Neuron (in vitro differentiated cells): ENCODE measurements at regions not wholly inside any gene's neighbourhood (a gene's known extent, or its start where the extent isn't known, plus 50 kb on each side); places are given as distances from the start of the nearest gene placed in this dataset.
A peak's percentile ranks its signal among the peaks of the same experiment; 100 is the strongest.
"Not testable (repeated sequence)": the region's sequence is repeated elsewhere in the genome, so short reads cannot be mapped to it uniquely, and the experiment has no call there.

Experiments used
- H2AFZ ChIP-seq: one replicate; pipeline ENCODE4 v1.6.1; 2013; ENCODE audit warnings: low read depth, mild to moderate bottlenecking, inconsistent platforms, low read length, moderate library complexity
- H3K27me3 ChIP-seq: one replicate; pipeline ENCODE4 v1.6.1; 2013; ENCODE audit warnings: low read length; ENCODE audit not compliant: insufficient read depth
- H3K36me3 ChIP-seq: one replicate; pipeline ENCODE4 v1.6.1; 2013; ENCODE audit warnings: low read length; ENCODE audit not compliant: insufficient read depth
- H3K4me1 ChIP-seq: one replicate; pipeline ENCODE4 v1.6.1; 2013; ENCODE audit warnings: low read length; ENCODE audit not compliant: insufficient read depth
- H3K4me3 ChIP-seq: 2 replicates; pipeline ENCODE4 v1.5.1; 2013; ENCODE audit warnings: mild to moderate bottlenecking, low read length, moderate library complexity
- H3K9me3 ChIP-seq: one replicate; pipeline ENCODE4 v1.6.1; 2013; ENCODE audit warnings: low read length

DNA sequence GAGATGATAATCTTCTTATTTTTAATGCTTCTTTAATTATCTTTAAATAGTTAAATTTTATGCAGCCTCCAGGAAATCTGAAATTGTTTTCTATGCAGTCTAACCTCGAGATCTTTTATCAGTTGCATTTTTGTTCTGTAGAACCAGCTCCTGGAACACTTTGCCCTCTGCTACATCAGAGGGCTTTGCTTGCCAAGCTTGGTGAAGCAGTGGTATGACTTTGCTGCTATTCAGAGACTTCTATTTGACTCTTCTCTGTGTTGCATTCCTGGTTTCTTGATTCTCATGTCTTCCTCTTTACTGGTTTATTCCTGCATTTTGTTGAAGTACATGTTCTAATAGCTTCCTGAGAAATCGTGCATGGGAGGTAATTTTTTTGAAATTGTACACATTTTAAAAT is 163.7 kb upstream of the TMEM229A start:
- Histone ChIP-seq H3K27me3 (no peaks in the 10 kb centered on the region), H3K36me3 (no peaks in the 10 kb centered on the region), H3K4me1 (no peaks in the 10 kb centered on the region), H3K9me3 (no peaks in the 10 kb centered on the region), H2AFZ (no peak overlapping the region), H3K4me3 (no peak overlapping the region)

DNA sequence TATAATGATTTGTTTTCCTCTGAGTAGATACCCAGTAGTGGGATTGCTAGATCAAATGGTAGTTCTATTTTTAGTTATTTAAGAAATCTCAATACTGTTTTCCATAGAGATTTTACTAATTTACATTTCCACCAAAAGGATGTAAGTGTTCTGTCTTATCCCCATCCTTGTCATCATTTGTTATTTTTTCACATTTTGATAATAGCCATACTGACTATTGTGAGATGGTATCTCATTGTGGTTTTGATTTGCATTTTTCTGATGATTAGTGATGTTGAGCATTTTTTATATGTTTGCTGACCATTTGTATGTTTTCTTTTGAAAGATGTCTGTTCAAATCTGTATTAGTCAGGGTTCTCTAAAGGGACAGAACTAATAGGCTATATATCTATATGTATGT is 160.0 kb upstream of the TMEM229A start:
- H3K9me3 ChIP-seq, result no peaks in the 10 kb centered on the region
- no peaks in the 10 kb centered on the region for H3K36me3 ChIP-seq
- H3K4me3 ChIP-seq, result no peak overlapping the region
- H2AFZ ChIP-seq, result no peak overlapping the region
- H3K4me1 ChIP-seq, result peaks cover 23% of the 10 kb centered on the region
- no peaks in the 10 kb centered on the region for H3K27me3 ChIP-seq

DNA sequence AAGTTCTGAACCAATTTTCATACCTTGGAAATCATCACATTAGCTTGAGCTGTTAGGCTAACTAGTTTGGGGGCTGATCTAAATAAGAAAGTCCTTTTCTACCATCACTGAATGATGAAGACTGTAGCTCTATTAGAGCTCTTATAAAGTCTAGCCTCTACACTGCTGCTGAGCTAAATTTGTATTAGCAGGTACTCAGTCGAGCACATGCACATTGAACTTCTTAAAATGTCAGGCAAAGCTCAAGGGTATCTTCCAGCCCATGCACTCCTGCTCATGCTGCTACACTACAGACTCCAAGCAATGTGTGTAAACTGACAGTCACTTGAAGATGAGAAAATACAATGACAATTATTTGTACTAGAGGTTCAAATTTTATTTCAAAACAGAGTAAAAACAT is 158.8 kb upstream of the TMEM229A start:
- Histone ChIP-seq H3K4me3 (no peak overlapping the region), H3K27me3 (no peaks in the 10 kb centered on the region), H3K4me1 (peaks cover 23% of the 10 kb centered on the region), H2AFZ (no peak overlapping the region), H3K36me3 (no peaks in the 10 kb centered on the region), H3K9me3 (no peaks in the 10 kb centered on the region)

DNA sequence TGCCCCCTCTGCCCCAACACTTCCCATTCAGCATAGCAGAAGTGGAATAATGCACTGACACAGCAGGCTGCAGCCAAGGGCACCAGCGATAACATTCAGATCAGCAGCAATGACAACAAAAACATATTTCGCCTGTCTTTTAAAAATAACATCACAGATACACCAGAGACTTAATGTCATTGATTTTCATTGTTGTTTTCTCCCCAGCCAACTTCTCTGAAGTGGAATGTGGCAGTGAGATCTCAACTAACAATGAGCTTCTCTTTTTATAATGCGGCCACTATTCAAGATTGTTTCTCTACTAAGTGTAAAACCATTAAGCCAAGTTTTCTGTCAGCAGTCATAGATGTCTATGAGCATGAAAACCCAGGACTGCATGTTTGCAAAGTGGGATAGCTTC is 158.2 kb upstream of the TMEM229A start:
- peaks cover 23% of the 10 kb centered on the region for H3K4me1 ChIP-seq
- H3K9me3 ChIP-seq, result no peaks in the 10 kb centered on the region
- H2AFZ ChIP-seq, result no peak overlapping the region
- no peaks in the 10 kb centered on the region for H3K36me3 ChIP-seq
- peak overlapping the region; percentile 13 for H3K4me3 ChIP-seq
- no peaks in the 10 kb centered on the region for H3K27me3 ChIP-seq

DNA sequence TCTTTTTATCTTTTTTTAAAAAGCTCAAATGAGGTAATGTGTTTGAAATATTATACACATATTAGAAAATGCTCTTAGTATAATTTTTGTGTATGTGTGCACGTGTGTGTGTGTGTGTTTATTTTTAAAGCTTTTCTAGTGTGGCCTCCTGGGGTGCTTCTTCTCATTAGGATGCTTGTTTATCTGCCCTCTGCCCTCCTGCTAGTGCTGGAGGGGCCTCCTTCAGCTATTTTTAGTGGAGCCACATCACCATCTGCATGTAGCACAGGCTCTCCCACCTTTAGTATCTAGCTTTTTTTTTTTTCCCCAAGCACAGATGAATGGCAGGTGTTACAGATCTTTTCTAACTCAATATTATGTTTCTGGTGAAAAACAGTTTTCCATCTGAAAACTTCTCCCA is 155.7 kb upstream of the TMEM229A start:
- Histone ChIP-seq H3K4me1 (peaks cover 23% of the 10 kb centered on the region), H2AFZ (no peak overlapping the region), H3K36me3 (no peaks in the 10 kb centered on the region), H3K4me3 (no peak overlapping the region), H3K9me3 (no peaks in the 10 kb centered on the region), H3K27me3 (no peaks in the 10 kb centered on the region)

DNA sequence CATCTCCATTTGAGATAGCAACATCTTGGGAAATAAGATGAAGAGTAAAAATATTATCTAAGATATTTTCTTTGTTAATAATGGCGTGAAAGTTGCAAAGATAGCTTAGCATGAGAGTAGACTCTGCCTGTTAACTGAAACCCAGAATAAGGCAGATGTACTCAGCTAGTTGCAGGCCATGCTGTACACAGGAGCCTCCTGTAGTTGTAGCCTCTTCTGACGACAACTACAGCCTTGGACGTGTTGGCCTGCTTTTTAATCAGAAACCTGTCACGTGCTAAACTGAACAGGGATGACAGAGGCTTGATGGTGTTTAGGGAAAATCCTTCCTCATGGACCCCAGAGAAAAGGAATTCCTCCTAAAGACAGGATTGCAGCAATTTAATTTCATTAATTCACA is 155.1 kb upstream of the TMEM229A start:
- Histone ChIP-seq H3K27me3 (no peaks in the 10 kb centered on the region), H3K4me1 (peaks cover 23% of the 10 kb centered on the region), H3K4me3 (no peak overlapping the region), H3K36me3 (no peaks in the 10 kb centered on the region), H3K9me3 (no peaks in the 10 kb centered on the region), H2AFZ (no peak overlapping the region)

DNA sequence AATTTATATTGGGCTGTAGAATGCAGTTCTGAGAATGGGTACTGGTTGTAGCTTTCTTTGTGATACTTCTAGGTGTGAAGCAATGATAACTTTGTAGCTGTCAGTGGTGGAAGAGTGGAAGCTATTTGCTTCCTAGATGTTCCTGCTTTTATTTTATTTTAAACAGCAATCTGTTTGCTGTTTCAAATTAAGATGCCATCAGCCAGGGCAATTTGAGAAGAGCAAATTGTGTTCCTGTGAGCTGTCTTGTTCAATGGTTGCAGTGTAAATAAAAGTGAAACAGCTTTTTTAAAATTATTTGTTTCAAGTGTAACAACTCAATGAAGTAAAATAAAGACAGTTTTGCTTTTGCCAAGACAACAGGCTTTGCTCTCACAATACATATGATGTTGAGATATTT is 150.8 kb upstream of the TMEM229A start:
- Histone ChIP-seq H3K27me3 (no peaks in the 10 kb centered on the region), H3K9me3 (no peaks in the 10 kb centered on the region), H2AFZ (no peak overlapping the region), H3K4me1 (peaks cover 7% of the 10 kb centered on the region), H3K4me3 (no peak overlapping the region), H3K36me3 (no peaks in the 10 kb centered on the region)

DNA sequence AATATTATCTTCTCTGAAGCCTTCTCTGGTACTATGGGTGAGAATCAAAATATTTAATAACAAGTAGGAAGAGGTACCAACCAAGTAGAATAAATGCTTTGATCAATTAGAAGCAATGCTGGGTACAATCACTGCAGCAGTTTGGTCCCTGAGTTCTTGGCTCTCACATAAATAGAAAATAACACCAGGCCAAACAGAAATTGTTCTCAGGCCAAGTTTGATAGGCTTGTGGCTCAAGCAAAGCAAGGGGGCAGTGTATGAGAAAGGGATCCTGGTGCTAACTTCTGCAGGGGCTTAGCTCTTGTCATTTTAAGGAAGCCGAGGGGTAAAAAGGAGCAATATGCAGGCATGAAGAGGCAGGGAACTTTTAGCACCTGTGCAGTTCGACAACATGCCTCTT is 146.8 kb upstream of the TMEM229A start:
- Histone ChIP-seq H3K4me3 (no peak overlapping the region), H3K27me3 (no peaks in the 10 kb centered on the region), H2AFZ (no peak overlapping the region), H3K36me3 (no peaks in the 10 kb centered on the region), H3K9me3 (no peaks in the 10 kb centered on the region), H3K4me1 (no peaks in the 10 kb centered on the region)

DNA sequence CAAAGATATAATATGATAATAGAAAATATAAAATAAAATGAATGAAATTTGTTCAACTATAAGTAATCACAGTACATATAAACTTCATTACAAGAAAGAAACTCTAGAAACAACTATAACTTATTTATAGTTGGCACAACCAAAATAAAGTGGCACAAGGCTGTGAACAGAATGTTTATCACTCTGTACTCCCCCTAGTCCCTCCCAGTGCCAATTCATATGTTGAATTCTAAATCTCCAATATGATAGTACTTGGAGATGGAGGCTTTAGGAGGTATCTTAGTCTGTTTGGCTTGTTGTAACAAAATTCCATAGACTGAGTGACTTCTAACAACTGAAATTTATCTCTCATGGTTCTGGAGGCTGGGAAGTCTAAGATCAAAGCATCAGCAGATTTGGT is 145.0 kb upstream of the TMEM229A start:
- Histone ChIP-seq H3K36me3 (no peaks in the 10 kb centered on the region), H3K9me3 (no peaks in the 10 kb centered on the region), H3K4me3 (no peak overlapping the region), H3K27me3 (no peaks in the 10 kb centered on the region), H2AFZ (no peak overlapping the region), H3K4me1 (no peaks in the 10 kb centered on the region)

DNA sequence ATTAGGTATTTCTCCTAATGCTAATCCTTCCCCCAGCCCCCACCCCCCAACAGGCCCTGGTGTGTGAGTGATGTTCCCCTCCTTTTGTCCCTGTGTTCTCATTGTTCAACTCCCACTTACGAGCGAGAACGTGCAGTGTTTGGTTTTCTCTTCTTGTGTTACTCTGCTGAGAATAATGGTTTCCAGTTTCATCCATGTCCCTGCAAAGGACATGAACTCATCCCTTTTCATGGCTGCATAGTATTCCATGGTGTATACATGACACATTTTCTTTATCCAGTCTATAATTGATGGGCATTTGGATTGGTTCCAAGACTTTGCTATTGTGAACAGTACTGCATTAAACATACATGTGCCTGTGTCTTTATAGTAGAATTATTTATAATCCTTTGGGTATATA is 138.9 kb upstream of the TMEM229A start:
- H2AFZ ChIP-seq, H3K36me3 ChIP-seq, H3K9me3 ChIP-seq, H3K27me3 ChIP-seq, H3K4me1 ChIP-seq, H3K4me3 ChIP-seq: not testable (repeated sequence)

DNA sequence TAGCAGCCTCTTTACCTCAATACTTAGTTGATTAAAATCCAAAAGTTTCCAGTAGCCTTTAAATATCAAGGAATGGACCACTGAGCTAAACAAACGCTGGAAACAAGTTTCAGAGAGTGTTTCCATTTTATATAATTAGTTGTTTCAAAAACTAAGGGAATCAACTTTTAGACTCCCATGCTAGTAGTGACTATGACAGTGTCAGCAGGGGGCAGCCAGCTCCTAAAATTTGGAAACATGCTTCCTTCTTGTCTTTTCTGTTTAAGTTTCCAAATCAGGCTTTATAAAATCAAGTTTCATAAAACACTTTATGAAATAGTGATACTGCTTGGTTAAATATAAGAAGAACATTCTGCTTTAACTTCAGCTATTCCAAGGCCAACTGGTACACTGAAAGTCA is 138.2 kb upstream of the TMEM229A start:
- Histone ChIP-seq H3K9me3 (no peaks in the 10 kb centered on the region), H3K27me3 (no peaks in the 10 kb centered on the region), H3K4me3 (no peak overlapping the region), H2AFZ (no peak overlapping the region), H3K36me3 (no peaks in the 10 kb centered on the region), H3K4me1 (no peaks in the 10 kb centered on the region)

DNA sequence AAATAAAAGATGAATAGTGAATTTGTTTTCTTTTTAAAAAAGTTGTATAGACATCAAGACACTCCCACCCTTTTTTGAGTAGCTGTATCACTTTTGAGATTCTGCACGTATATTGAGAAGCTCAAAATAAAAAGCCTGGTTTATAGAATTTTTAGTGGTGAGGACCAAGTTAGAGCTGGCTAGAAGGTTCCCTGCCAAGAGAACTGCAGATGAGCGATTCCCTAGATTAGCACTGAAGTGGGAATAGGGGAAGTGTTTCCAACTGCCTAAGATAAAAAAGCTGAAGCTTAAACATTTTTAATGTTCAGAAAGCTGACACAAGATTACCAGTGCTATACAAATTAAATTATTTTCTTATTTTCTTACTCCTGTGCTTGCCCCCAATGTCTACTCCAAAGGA is 135.7 kb upstream of the TMEM229A start:
- H2AFZ ChIP-seq, result no peak overlapping the region
- no peak overlapping the region for H3K4me3 ChIP-seq
- no peaks in the 10 kb centered on the region for H3K27me3 ChIP-seq
- H3K4me1 ChIP-seq, result peaks cover 2% of the 10 kb centered on the region
- H3K9me3 ChIP-seq, result no peaks in the 10 kb centered on the region
- no peaks in the 10 kb centered on the region for H3K36me3 ChIP-seq

DNA sequence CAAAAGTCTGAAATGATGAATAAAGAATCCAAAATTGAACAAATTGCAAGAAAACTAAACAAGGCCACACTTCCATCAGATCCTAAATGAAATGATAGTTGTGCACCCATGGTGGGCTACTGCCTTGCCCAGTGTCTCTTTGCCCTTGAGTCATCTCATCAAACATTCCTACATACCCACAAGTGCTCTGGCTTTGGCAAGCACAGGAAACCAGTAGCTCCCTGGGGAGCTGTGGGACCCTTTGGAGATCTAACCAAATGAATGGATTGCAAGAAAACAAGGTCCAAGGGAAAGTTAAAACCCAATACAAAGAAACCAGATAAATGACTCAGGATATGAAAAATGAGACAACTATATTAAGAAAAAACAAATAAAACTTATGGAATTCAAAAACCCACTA is 129.8 kb upstream of the TMEM229A start:
- H3K27me3 ChIP-seq, result no peaks in the 10 kb centered on the region
- peaks cover 2% of the 10 kb centered on the region for H3K4me1 ChIP-seq

DNA sequence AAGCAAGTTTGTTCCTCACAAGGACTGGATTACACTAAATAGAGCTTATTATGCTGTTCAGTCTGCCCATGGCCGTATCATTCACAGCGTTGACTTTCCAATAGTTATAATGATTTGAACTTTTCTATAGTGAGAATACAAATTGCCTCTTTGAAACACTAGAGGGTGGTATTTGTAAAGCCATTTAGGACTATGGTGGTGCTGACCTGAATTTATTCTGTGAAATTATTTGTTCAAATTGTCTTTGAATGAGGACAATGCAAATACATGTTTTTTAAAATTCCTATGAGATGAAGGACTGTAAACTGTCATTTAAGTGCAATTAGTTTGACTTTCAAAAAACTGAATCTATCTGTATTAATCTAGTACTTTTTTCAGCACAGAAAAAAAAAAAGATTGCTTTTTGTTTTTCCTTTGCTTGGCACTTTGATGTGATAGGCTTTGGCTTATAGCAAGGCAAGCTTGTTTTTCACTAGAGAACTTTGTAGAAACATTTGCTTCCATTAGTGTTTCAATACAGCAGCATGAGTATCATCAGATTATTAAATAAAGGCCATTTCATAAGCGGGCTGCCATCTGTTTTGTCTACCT is 122.7 kb upstream of the TMEM229A start:
- no peaks in the 10 kb centered on the region for H3K9me3 ChIP-seq
- H3K27me3 ChIP-seq, result no peaks in the 10 kb centered on the region
- H2AFZ ChIP-seq, result no peak overlapping the region
- H3K4me1 ChIP-seq, result peaks cover 1% of the 10 kb centered on the region
- no peaks in the 10 kb centered on the region for H3K36me3 ChIP-seq
- H3K4me3 ChIP-seq, result no peak overlapping the region

More for the DNA sequence above, 129.8 kb upstream of the TMEM229A start:
- no peaks in the 10 kb centered on the region for H3K9me3 ChIP-seq
- H2AFZ ChIP-seq, result no peak overlapping the region
- no peaks in the 10 kb centered on the region for H3K36me3 ChIP-seq
- H3K4me3 ChIP-seq, result no peak overlapping the region
